HS-27A (cell line): ENCODE measurements at regions not wholly inside any gene's neighbourhood (a gene's known extent, or its start where the extent isn't known, plus 50 kb on each side); places are given as distances from the start of the nearest gene placed in this dataset.
"Not testable (repeated sequence)": the region's sequence is repeated elsewhere in the genome, so short reads cannot be mapped to it uniquely, and the experiment has no call there.

ENCODE experiments used
- DNase-seq: peaks from one replicate; pipeline ENCODE4 v3.0.0-alpha.2; 2012; ENCODE audit warnings: low read depth, missing footprints

DNA sequence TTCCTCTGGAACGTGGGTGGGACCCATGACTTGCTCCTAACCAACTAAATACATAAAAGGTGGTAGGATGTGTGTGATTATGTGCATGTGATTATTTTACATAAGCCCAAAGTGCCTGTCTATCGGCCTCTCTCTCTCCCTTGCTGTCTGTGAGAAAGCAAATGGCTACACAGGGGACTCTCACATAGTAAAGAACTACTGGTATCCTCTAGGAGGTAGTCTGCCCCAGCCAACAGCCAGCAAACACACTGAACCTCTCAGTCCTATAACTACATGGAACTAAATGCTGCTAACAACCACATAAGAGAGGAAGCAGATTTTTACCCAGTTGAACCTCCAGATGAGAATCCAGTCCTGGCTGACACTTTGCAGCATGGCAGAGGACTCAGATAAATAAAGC is 1249.4 kb downstream of the ADGRL3 start:
- DNase-seq: no peak

DNA sequence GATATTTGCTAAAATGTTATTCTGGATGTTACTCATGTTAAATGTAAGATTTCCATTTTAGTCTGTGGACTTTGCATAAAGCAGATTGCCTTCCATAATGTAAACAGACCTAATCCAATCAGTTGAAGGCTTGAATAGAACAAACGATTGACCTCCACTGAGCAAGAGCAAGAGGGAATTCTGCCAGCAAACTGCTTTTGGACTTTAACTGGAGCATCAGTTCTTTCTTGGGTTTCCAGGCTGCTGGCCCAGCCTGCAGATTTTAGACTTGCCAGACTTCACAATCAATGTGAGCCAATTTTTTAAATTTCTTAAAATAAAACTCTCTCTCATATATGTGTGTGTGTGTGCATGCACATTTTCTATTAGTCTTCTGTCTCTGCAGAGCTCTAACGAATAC is 1248.8 kb downstream of the ADGRL3 start:
- no peak for DNase-seq

DNA sequence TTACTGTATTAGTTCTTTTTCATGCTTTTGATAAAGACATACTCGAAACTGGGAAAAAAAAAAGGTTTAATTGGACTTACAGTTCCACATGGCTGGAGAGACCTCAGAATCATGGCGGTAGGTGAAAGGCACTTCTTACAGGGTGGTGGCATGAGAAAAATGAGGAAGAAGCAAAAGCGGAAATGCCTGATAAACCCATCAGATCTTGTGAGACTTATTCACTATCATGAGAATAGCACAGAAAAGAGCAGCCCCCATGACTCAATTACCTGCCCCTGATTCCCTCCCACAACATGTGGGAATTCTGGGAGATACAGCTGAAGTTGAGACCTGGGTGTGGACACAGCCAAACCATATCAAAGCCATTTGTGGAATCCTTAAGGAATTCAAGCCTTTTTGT is 1238.9 kb downstream of the ADGRL3 start:
- DNase-seq: peak; percentile 36

DNA sequence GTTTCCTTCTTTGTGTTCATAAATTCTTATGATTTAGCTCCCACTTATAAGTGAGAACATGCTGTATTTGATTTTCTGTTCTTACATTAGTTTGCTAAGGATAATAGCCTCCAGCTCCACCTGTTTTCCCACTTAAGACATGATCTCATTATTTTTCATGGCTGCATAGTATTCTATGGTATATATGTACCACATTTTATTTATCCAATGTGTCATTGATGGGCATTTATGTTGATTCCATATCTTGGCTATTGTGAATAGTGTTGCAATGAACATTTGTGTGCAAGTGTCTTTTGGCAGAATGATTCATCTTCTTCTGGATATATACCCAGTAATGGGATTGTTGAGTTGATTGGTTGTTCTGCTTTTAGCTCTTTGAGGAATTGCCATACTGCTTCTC is 1234.8 kb downstream of the ADGRL3 start:
- no peak for DNase-seq

DNA sequence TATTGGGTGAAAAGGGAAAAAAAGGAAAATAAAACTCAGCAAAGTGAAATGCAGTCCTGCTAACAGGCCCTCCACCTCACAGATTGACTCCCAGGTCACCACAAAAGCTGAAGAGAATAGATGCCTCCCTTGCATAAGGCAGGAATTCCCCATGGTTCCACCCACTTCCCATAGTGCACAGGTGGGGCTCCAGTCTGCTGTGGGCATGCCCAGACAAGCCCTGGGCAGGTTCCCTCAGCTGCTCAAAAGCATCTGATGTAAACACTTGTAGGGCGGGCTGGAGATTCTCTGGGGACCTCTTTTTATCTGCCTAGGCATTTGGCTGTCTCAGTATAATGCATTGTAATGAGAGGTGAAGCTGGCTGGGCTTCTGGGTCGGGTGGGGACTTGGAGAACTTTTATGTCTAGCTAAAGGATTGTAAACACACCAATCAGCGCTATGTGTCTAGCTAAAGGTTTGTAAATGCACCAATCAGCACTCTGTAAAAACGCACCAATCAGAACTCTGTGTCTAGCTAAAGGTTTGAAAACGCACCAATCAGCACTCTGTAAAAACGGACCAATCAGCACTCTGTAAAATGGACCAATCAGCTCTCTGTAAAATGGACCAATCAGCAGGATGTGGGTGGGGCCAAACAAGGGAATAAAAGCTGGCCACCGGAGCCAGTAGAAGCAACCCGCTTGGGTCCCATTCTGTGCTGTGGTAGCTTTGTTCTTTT is 1231.5 kb downstream of the ADGRL3 start:
- DNase-seq: not testable (repeated sequence)

DNA sequence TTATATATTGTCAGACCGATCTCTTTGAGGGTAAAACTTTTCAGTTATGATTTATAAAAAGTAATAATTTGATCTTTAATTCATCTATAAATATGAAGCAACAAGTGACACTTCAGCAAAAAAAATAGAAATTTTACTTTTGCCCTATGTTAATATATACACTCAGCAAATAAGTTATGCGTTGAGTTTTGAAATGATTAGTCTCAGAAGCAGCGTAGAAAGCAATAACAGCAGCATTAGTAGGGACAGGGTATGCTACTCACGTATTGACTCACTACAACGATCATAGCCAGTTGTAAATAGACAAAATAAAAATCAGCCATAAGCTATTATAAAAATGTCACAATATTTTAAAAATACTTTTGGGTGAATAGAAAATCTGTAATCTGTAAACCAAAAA is 1229.2 kb downstream of the ADGRL3 start:
- no peak for DNase-seq

DNA sequence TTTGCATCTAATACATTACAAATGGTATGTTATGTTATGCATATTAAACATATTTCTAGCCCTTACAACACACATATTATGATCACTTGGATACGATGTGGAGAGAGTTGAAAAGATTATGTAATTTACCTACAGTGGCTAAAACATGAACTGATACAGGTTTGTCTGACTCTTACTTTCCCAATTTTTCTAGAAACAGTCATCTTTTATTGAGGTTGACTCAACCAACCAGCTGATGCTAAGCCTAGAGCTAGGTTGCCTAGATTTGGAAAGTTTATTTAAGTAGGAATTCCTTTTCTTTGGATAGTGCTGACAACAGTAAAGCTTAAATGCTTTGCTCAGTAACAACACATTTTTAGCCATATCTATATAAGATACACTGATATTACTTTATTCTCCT is 1215.1 kb downstream of the ADGRL3 start:
- DNase-seq: no peak

DNA sequence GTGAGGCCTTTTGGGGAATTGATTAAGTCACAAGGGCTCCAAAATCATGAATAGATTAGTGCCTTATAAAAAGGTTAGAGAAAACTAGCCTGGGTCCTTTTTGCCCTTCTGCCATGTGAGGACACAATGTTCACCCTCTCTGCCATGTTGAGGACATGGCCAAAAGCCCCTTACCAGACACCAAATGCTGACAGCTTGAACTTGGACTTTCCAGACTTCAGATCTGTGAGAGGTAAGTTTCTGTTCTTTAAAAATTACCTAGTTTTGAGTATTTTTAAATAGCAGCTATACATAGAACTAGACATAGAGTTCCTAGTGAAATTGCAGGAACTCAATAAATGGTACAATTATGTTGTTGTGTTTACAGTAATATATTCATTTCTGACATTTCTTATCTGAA is 1214.4 kb downstream of the ADGRL3 start:
- no peak for DNase-seq

DNA sequence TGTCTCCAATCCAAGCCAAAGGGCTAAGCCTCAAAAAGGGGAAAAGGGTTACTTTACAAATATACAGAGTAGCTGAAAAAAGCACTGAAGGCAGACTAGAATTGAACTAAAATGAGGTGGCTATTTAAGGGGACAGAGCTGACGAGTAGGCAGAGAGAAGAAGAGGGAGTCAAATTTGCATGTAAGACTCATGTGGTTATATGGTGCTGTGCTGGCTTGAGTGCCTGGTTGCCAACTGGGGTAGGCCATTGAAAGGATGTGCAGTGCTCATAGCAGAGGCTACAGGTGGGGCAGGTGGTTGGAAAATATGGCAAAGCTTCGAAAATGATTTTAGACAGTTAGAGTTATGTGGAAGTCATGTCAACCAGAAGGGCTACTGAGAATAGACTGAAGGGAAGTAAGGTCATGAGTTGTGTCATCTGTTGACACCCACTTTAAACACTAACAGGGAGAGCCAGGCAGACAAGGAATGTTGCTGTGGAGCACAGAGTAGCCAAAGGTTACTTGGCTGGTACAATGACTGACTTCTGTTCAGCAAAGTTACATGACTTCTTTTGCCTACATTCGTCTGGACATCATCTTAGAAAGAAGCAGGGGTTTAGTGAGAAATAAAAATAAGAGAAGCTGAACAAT is 1210.4 kb downstream of the ADGRL3 start:
- no peak for DNase-seq

DNA sequence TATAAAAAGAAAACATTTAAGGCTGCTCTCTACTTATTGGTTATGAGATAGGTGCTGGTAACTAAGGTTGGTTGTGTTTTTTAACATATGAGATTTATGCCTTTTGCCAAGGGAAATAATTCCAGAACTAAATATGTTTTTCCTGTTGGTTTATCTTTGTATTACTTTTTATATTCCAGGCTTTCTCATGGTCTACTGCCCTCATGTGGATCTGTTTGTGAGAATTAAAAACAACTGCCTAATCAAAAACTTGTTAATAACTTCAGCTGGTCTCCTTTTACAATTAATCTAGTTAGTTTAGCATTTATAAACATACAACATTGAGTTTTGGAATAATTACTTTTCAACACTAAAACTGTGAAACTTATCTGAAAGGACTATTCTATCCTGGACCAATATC is 1208.3 kb downstream of the ADGRL3 start:
- no peak for DNase-seq

DNA sequence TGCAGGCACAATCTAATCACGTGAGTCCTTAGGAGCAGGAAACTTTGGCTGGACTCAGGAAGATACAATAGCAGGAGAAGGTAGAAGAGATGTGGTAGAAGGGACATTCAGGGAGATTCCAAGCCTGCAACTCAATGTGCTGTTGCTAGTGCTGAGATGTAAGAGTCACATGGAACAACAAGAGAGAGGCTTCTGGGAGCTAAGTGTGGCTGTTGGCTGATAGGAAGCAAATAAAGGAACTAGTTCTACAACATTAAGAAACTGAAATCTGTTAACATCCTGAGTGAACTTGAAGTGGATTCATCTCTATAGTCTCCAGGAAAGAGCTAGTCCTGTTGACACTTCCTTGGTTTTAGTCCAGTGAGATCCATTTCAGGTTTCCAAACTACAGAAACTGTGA is 1207.4 kb downstream of the ADGRL3 start:
- DNase-seq: no peak

DNA sequence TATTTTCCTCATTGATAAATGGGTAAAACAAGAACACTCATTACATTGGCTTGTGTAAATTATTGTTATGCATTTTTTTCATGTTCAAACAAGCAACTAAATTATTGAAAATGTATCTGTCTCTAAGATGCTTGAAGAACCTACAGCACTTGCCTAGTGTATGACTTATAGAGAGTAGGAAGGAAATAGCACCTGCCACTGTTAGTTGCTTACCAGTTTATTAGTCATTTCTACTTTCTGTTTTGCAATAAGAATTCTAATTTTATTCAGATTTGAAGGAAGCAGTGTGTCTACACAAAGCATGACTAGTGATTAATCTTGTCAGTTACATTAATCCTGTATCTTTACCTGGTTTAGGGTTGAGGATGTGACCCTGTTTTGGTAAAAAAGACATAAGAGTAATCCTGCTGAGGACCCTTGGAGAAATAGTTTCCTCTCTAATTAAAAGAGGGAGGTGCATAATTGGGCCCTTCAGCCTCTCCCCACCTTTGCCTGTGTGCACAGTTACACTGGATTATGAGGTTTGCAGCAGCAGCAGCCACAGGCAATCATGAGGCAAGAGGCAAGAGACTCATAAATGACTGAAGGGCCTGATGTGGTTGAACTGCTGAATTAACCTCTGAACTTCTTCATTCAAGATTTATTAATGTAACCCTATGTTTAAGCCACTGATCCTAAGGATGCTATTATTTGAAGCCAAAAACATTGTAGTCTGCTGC is 1202.1 kb downstream of the ADGRL3 start:
- DNase-seq: no peak

DNA sequence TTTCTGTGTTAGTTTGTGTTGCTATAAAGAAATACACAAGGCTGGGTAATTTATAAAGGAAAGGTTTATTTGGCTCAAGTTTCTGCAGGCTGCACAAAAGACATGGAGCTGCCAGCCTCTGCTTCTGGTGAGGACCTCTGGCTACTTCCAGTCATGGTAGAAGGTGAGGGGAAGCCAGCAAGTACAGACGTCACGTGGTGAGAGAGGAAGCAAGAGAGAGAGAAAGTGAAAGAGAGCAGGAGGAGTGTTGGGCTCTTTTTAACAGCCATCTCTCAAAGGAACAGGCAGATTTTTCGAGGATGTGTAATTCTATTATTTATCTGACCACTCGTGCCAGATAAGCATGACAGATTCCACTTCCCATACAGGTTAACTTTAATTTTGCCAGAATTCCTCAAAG is 1199.1 kb downstream of the ADGRL3 start:
- no peak for DNase-seq

DNA sequence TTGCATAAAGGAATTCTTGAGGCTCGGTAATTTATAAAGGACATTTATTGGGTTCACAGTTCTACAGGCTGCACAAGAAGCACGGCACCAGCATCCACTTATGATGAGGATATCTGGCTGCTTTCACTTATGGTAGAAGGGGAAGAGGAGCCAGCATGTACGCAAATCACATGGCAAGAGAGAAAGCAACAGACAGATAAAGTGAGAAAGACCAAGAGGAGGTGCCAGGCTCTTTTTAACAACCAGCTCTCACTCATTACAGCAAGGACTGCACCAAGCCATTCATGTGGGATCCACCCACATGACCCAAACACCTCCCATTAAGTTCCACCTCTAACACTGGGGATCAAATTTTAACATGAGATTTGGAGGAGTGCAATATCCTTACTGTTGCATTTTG is 1198.2 kb downstream of the ADGRL3 start:
- no peak for DNase-seq

DNA sequence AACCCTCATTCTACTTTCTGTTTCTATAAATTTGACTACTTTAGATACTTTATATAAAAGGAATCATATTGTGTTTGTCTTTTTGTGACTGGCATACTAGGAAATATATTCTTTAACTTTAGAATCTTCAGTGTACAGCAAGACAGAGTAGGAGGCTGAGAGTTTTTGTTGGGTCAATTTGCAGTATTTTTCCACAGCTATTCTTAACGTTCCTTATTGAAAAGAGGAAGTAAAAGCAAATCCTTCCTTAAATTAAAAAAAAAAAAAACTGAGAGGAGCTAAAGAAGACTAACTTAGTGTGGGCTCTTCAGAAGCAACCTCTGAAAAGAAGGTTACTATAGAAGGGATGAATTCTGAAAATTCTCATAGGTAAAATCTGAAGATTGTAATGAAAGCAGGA is 1194.6 kb downstream of the ADGRL3 start:
- no peak for DNase-seq

DNA sequence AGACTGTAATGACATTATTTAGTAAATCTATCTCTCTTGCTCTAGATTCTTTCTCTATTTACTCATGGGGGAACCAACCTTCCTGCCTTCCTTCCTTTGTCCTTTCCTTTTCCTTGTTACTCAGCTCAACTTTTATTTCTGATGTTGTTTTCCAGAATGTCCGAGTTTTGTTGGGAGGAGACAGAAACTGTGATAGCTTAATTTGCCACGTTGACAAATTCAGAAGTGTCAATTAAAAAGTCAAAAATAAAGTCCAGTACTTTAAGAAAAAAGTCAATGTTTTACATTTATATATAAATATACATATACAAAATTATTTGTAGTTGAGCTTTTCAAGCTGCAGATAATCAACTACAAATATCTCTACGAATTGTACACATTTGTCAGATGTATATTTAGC is 1187.7 kb downstream of the ADGRL3 start:
- DNase-seq: no peak

DNA sequence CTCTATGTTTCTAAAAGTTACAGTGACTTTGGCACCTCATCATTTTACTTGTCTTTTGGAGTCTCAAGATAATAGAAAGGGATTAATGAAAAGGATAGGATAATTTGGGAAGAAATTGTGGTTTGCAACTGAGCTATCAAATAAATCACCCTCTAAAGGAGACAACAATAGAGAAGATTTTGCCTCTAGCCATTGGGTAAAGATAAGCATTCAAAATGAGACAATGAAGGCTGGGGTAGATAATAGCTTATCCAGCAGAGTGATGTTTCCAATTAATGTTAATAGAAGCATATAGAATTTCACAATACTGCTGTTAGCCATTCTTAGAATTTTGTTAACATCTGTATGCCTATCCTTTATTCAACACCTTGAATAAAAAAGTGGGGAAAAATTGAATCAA is 1177.6 kb downstream of the ADGRL3 start:
- no peak for DNase-seq

DNA sequence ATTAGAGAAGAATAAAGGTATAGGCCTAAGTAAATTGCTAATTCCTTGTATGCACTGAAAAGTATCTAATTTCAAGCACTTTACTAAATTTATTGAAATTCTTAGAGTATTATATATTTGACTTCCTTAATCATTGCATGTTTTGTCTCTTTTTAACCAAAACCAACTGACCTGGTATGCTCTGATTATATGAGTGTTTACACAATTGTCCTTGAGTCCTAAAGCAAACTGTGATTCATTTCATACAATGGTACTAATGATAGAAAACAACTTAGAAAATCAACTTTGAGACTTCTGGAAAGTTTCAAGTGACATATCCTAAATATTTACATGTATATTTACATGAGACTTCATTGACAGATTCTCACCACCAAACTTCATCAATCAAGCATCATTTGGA is 1177.1 kb downstream of the ADGRL3 start:
- DNase-seq: no peak

DNA sequence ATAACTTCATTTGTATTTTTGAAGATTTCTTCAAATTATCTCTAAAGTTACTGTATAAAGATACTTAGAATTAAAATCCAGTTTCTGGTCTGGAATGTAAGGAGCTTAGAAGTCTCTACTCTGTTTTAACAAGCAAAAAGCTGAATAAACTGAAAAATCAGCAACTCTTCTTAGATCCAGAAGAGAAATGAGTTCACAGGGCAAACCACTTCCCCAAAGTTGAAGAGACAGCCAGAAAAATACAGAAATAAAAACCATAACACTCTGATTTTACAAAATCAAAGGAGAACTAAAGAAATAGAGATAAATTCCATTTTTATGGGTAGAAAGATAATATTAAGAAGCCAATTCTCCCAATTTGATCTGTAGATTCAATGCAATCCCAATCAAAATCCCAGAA is 1166.8 kb downstream of the ADGRL3 start:
- DNase-seq: no peak

DNA sequence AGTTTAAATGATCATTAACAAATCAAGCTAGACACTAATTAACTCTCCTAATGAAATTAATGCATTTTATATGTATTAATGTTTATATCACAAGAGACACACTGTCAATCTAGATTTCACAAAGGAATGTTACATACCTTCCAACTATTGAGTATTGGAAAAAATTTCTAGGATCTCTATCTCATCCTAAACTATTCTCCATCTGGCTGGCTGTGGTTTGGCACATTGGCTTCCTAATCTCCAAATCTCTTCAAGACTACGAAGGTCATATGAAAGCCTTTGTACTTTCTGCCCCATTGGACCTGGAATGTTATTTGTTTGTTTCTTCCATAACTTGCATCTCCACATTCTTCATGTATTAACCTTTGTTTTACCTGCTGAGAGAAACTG is 1160.0 kb downstream of the ADGRL3 start:
- no peak for DNase-seq

DNA sequence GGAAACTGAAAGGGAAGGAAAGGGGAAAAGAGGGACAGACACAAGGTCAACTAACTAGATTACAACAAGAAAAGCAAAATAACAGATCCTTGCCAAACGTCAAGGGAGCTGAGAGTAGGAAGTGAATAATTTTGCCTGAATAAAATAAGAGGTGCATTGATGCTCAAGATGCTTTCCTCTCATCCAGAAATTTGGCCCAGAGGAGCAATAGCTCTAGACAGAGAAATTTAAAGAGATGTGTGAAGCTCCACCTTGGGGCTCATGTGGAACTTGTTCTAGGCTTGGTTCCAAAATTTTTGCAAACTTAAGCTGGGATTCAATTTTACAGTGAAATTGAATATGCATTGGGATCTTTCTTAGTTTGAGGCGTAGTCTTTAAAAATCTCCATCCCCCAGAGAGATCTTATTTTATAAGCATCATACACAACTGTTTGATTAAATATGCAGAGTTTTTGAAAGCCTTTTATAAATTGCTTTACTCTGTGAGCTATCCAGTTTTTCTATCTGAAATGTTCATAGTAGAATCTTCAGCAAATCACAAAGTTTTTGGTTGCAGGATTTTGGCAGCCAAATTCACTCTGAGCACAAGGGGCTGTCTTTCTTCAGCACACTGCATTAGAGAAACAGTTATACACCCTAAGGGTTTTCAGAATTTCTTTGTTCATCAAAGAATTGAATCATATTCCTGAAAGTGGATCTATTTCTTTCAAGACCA is 1159.5 kb downstream of the ADGRL3 start:
- DNase-seq: no peak

DNA sequence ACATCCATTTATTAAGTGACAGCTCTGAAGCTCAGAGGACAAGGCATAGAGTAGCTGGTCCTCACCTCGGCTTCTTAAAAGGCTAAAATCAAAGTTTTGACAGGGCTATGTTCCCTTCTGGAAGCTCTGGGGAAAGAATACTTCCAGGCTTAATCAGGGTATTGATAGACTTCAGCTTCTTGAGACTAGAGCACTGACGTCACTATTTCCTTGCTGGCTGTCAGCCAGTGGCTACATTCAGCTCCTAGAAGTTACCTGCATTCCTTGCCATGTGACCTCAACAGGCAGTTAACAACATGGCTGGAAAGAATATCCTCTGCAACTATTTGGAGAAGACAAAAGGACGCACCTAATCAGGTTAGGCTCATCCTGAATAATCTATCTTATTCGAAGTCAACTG is 1144.8 kb downstream of the ADGRL3 start:
- no peak for DNase-seq

DNA sequence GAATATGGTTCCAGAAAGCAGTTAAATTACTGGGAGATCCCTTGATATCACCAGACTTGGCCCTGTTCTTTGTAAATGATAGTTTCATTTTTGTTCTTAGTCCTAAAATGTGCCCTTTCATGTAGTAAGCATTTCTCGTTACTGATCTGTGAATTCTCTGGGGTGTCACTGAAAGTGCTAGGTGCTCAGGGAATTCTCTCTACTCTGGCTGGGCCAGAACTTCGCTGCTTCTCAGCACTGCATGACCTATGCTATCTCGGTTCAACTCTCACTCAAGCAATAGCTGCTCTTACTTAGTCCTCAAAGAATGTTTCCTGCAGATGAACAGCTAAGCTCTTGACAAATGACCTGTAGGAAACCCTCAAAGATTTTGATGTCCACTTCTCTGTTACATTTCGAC is 1144.3 kb downstream of the ADGRL3 start:
- DNase-seq: no peak
